Left cardiac atrium (tissue), 4 donors: ENCODE measurements at regions not wholly inside any gene's neighbourhood (a gene's known extent, or its start where the extent isn't known, plus 50 kb on each side); places are given as distances from the start of the nearest gene placed in this dataset.
"Not testable (repeated sequence)": the region's sequence is repeated elsewhere in the genome, so short reads cannot be mapped to it uniquely, and the experiment has no call there.

Experiments used
- ATAC-seq, 2 donors: fragments of 200-7000 bp; cut with Tn5 transposase; one replicate each; pipeline ENCODE4 v1.9.1; 2020; ENCODE audit warnings: mild to moderate bottlenecking in 2 of 2, moderate library complexity in 2 of 2
- DNase-seq: peaks from one replicate; pipeline ENCODE4 v3.0.0-alpha.2; 2020
- intact Hi-C, 2 donors: fragments of 100-400 bp; cut with DNase I; formaldehyde crosslinking; loops; one replicate each; pipeline versions ENCODE4 v1.14.1 to v1.15.1; 2022 to 2023
- donor health status: DM: no; HTN: yes; CAD: no.
- donor health status: DM: no; HTN: yes; CAD: no; lungs with severe emphysema.
- donor health status: DM: yes; HTN: yes; CAD: no.
- donor health status: Dilated cardiomyopathy.

- intact Hi-C loops, result no loop called here
- DNase-seq (no peak), ATAC-seq (no peak)
Observed at GRCh38 chr1:95642035-95642434, 408.0 kb downstream of the RWDD3 start.

GRCh38 chr1:95643071-95643470 lies 409.1 kb downstream of the RWDD3 start:
- ATAC-seq (no peak), DNase-seq (no peak)
- intact Hi-C loops, result no loop called here

DNA sequence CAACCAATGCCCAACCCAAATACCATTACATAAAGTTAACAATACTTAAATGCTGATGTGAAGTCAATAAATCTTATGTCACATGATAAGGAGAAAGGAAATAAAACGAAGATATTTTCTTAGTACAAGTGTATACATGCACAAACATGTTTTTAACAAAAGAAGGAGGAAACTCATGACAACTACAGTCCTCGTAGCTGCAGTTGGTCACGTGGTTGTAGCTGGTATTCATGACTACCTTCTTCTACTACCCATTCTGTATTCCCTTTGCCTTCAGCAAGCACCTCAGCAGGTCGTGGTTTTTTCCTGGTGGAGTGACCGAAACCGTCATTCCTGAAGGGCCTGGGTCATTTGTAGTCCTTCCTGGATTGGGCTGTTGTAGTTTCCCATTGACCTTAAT lies 411.1 kb downstream of the RWDD3 start:
- DNase-seq, intact Hi-C loops, ATAC-seq: not testable (repeated sequence)

DNA sequence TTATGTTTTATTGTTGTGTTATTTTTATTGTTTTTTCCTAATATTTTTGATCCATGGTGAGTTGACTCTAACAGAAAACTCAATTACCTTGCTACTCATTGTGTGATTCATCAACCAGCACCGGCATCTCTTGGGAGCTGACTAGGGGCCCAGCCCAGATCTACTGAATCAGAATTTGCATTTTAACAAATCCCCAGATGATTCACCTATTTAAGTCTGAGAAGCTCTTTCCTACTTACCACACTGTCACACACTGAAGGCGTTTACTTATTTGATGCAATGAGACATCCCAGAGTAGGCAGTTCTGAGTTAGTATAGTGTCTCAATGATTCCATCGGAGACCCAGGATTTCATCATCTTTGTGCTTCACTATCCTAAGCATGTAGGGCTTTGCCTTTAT lies 416.6 kb downstream of the RWDD3 start:
- intact Hi-C loops, result no loop called here
- ATAC-seq (no peak), DNase-seq (no peak)

DNA sequence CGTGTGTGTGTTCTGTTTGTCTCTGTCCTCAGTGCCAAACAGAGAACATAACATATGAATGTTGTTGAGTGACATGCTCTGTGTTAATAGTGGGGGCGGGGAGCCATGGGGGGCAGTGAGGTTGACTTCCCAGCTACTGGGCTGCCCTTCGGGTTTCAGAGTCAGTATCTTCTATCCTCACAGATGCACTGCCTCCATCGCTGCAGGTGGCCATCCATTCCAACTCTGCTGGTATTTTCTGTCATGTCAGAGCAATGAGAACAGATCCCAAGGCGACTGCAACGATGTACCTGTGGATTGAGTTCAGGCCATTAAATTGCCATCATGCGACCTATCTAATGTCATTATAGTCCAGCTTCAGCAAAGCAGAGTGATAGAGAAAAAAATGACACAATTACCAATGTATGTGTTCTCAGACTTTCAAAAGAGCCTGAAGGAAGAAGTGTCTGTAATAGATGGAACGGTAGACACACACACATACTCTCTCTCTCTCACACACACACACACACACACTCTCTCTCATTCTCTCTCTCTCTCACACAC lies 418.5 kb downstream of the RWDD3 start:
- DNase-seq (no peak), ATAC-seq (no peak)
- intact Hi-C loops, result no loop called here

DNA sequence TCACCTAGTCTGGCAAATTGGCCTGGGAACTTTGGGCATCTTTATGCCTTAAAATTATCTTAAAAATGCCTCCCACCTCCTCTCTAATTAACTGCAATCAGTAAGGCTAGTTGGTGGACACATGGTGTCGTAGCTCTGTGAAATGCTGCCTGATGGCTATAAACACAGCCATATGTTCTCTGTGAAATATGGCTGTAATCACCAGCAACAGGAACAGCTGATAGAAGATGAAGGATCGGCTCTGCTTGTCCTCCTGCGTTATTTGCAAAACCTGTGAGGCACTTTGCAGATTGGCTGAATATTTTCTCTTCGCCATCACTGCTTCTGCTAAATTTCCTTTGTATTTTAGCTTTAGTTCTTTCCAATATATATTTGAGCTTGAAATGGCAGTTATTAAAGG lies 419.6 kb downstream of the RWDD3 start:
- no peak for DNase-seq
- ATAC-seq, result no peak
- intact Hi-C loops, result no loop called here

GRCh38 chr1:95655321-95656020 lies 421.5 kb downstream of the RWDD3 start:
- DNase-seq (no peak), ATAC-seq (no peak)
- intact Hi-C loops, result no loop called here

- DNase-seq (no peak), ATAC-seq (no peak)
- intact Hi-C loops, result no loop called here
Observed at GRCh38 chr1:95657248-95657647, 423.2 kb downstream of the RWDD3 start.

- ATAC-seq, result no peak
- no peak for DNase-seq
- intact Hi-C loops, result no loop called here
Observed at GRCh38 chr1:95659166-95659565, 425.2 kb downstream of the RWDD3 start.

DNA sequence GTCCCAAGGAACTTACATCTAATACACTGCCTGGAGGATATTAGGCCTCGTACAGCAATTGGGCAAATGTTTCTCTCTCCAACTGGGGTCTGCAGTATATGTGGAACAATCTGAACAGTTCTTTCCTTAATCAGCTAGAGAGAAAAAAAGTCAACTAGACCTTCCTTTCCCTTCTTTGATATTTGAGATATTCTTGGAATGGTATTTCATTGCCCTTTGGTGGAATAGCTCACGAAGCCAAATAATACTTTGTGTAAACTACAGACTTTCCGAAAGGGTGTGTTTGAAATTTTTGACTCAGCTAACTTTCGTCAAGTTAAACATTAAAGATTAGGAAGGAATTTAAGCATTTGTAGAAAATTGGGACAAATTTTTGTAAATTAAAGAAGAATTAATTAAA lies 425.6 kb downstream of the RWDD3 start:
- ATAC-seq (no peak), DNase-seq (no peak)
- intact Hi-C loops, result no loop called here

- ATAC-seq (peak in 1 of 2 donors; percentile 76), DNase-seq (no peak)
- intact Hi-C loops, result no loop called here
Observed at GRCh38 chr1:95660736-95661135, 426.7 kb downstream of the RWDD3 start.

DNA sequence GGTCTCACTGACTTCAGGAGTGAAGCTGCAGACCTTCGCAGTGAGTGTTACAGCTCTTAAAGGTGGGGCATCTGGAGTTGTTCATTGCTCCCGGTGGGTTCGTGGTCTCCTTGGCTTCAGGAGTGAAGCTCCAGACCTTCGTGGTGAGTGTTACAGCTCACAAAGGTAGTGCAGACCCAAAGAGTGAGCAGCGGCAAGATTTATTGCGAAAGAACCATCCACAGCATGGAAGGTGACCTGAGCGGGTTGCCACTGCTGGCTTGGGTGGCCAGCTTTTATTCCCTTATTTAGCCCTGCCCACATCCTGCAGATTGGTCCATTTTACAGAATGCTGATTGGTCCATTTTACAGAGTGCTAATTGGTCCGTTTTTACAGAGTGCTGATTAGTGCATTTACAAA lies 429.5 kb downstream of the RWDD3 start:
- ATAC-seq, DNase-seq, intact Hi-C loops: not testable (repeated sequence)

DNA sequence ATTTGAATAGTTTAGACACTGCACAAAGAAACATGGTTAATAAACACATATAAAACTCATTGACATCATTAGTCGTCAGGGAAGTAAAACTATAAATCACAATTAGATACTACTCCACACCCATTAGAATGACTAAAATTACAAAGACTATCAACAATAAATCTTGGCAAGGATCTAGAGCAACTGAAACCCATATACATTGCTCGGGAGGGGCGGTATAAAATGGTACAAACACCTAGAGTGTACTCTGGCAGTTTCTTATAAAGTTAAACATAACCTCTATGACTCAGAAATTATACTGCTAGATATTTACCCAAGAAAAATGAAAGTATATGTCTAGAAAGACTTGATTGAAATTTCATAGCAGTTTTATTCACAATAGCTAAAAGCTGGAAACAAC lies 434.2 kb downstream of the RWDD3 start:
- intact Hi-C loops, result no loop called here
- ATAC-seq, result no peak
- DNase-seq, result no peak

- intact Hi-C loops, ATAC-seq, DNase-seq: not testable (repeated sequence)
Observed at GRCh38 chr1:95669638-95670037, 435.6 kb downstream of the RWDD3 start.

- DNase-seq (no peak), ATAC-seq (no peak)
- intact Hi-C loops, result no loop called here
Observed at GRCh38 chr1:95671098-95671497, 437.1 kb downstream of the RWDD3 start.

DNA sequence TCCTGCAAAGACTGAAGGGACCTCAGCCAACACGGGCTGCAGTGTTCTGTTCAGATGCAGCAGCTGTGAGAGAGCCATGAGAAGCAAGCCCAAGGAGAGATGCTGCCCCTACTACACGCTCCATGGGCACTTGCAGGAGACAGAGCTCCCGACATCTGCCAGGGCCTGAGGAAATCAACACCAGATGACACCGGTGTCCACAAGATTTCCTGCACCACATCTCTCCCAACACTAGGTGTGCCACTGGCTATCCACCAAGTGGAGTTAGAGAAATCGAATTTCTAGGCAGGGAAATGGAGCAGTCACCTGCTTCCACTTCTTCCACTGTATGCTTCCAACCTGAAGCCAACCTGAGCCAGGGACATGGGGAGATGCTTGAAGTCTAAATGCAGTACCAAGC lies 445.3 kb downstream of the RWDD3 start:
- DNase-seq, result no peak
- intact Hi-C loops, result no loop called here
- ATAC-seq, result no peak

- intact Hi-C loops, result no loop called here
- ATAC-seq, result no peak
- no peak for DNase-seq
Observed at GRCh38 chr1:95685081-95685480, 451.1 kb downstream of the RWDD3 start.

DNA sequence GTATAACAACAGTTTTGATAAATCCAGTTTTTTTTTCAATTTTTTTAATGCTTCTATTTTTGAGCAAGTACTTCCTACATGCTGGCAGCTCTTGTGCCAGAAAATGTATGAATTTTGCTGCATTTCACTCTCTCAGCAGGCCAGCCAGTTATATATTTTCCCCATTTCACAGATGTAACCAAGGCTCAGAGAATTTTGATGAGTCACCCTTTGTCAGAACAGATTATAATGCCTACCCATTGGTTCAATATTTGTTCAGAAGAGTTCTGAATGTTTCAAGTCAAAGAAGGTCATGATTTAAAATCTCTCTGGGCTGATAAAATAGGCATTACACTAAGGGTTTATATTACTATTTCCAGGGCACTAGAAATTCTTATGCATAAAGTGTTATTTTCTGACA lies 452.2 kb downstream of the RWDD3 start:
- intact Hi-C loops, result no loop called here
- DNase-seq (no peak), ATAC-seq (no peak)

DNA sequence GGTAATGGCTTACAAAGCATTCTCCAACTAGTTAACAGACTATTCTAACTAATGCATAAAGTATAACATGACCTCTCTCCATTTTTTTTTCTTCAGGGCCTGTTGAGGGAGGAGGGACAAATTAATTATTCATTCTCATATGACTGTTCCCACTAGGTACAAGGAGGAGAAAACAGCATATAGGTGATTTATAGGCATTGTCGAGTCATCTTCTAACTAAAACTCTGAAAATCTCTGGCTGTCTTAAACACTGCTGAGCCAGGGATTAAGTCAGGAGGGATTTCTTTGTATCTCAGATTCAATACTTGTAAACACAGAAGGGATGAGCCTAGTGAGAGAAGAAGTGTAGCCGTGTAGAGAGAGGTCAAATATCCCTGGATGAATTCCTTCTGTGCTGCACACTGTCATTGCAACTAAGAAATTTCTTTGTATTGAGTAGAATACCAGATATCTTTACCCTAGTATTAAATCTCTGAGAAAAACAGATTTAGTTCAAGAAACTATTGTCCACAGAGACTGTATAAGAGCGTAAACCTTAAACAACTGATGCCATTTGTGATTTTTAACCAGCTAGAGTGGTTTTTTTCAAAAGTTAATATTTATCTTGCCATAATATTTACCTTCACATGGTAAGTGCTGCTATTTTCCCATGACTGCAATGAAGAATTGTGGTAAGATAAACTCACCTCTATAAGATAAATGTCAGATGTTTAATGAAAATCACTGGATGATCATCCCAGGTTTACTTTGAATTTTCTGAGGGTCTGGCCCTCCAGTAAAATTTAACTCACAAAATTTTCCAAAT lies 465.3 kb downstream of the RWDD3 start:
- intact Hi-C loops, result no loop called here
- ATAC-seq, result no peak
- DNase-seq, result no peak

GRCh38 chr1:95701450-95702173 lies 467.6 kb downstream of the RWDD3 start:
- ATAC-seq (no peak), DNase-seq (no peak)
- intact Hi-C loops, result no loop called here
